ENCODE measurements at regions not wholly inside any gene's neighbourhood (a gene's known extent, or its start where the extent isn't known, plus 50 kb on each side); places are given as distances from the start of the nearest gene placed in this dataset.

- TF ChIP-seq EP300 (IDR thresholded peaks at IDR 0.05) (no peak), CTCF (IDR thresholded peaks at IDR 0.05) (no peak), POLR2A (IDR thresholded peaks at IDR 0.05; ENCODE audit: low read depth) (no peak)
These were observed 562.8 kb downstream of the GALC start for GRCh38 chr14:87430214-87430613.
